ENCODE measurements at regions not wholly inside any gene's neighbourhood (a gene's known extent, or its start where the extent isn't known, plus 50 kb on each side); places are given as distances from the start of the nearest gene placed in this dataset.

DNA sequence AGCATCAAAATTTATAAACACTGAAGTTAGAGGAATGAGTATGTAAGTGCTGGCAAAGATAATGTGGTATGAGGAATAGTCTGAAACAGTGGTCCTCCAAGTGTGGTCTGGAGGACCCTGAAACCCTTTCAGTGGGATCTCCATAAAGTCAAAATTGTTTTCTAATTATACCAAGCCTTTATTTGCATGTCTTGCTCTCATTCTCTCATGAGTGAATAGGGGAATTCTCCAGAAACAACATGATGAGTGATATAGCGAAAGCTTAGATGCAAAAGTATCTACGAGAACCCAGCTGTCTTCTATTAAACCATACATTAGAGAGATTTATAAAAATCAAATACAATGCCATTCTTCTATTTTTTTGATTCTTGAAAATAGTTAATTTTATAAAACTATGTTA lies 145.0 kb upstream of the RAG2 start:
- Histone ChIP-seq H2BK5ac (ENCODE audit: insufficient read length, low read length) (no peak overlapping the region), H2BK20ac (ENCODE audit: low read depth, low read length, poor library complexity, severe bottlenecking) (no peak overlapping the region), H2BK12ac (ENCODE audit: insufficient read length, low read depth, low read length) (no peak overlapping the region), H3K14ac (ENCODE audit: insufficient read depth, low read length) (no peak overlapping the region), H3K23ac (ENCODE audit: insufficient read length, low read depth, low read length) (no peak overlapping the region), H2AK5ac (ENCODE audit: insufficient read length, low read length) (no peak overlapping the region), H2BK120ac (ENCODE audit: low read depth, low read length, poor library complexity, severe bottlenecking) (no peak overlapping the region), H3K27ac (ENCODE audit: insufficient read length, low read depth, low read length) (no peak overlapping the region), H4K5ac (ENCODE audit: insufficient read length, low read depth, low read length) (no peak overlapping the region), H2BK15ac (ENCODE audit: low read depth, low read length) (no peak overlapping the region), H3K9me3 (ENCODE audit: control insufficient read depth, low read depth, low read length) (no peaks in the 10 kb centered on the region), H3T11ph (ENCODE audit: low read length) (no peak overlapping the region), H3K23me2 (ENCODE audit: insufficient read length, low read depth, low read length, poor library complexity, severe bottlenecking) (no peaks in the 10 kb centered on the region), H3K79me2 (ENCODE audit: insufficient read depth, low read length) (no peaks in the 10 kb centered on the region), H3K9ac (ENCODE audit: extremely low read depth, insufficient read length, low read length) (no peak overlapping the region), H3K4me1 (ENCODE audit: insufficient read depth, low read length) (no peaks in the 10 kb centered on the region), H4K8ac (replicated peaks; ENCODE audit: insufficient read length, low read depth, low read length) (no peak overlapping the region), H3K4me2 (ENCODE audit: insufficient read depth, insufficient read length, low read length) (no peak overlapping the region), H3K56ac (ENCODE audit: insufficient read length, low read depth, low read length) (no peak overlapping the region), H3K18ac (ENCODE audit: insufficient read length, low read depth, low read length) (no peak overlapping the region), H3K4ac (ENCODE audit: low read depth, low read length) (no peak overlapping the region), H4K20me1 (ENCODE audit: control insufficient read depth, insufficient read depth, insufficient read length) (no peaks in the 10 kb centered on the region), H2AFZ (ENCODE audit: low read length) (no peak overlapping the region), H3K79me1 (ENCODE audit: insufficient read depth, low read depth, low read length, poor library complexity, severe bottlenecking) (no peaks in the 10 kb centered on the region), H4K91ac (ENCODE audit: insufficient read length, low read depth, low read length) (no peak overlapping the region), H3K27me3 (ENCODE audit: insufficient read depth, low read length) (no peaks in the 10 kb centered on the region)
- Mint-ChIP-seq H3K4me1 (peaks cover 11 to 12% of the 10 kb centered on the region in 2 experiments), H3K9me3 (no peaks in the 10 kb centered on the region), H3K4me3 (no peak overlapping the region), H3K27ac (no peak overlapping the region), H3K36me3 (ENCODE audit: insufficient read depth in 1 of 3, low read depth in 3 of 3) (no peaks in the 10 kb centered on the region), H3K27me3 (ENCODE audit: low read depth) (peaks cover 21% of the 10 kb centered on the region)
- no CpG with 5 or more reads among the region's 2 CpGs for WGBS (ENCODE audit: extremely low coverage, insufficient read length, low lambda C conversion rate)
- TF ChIP-seq, protein P1, sequence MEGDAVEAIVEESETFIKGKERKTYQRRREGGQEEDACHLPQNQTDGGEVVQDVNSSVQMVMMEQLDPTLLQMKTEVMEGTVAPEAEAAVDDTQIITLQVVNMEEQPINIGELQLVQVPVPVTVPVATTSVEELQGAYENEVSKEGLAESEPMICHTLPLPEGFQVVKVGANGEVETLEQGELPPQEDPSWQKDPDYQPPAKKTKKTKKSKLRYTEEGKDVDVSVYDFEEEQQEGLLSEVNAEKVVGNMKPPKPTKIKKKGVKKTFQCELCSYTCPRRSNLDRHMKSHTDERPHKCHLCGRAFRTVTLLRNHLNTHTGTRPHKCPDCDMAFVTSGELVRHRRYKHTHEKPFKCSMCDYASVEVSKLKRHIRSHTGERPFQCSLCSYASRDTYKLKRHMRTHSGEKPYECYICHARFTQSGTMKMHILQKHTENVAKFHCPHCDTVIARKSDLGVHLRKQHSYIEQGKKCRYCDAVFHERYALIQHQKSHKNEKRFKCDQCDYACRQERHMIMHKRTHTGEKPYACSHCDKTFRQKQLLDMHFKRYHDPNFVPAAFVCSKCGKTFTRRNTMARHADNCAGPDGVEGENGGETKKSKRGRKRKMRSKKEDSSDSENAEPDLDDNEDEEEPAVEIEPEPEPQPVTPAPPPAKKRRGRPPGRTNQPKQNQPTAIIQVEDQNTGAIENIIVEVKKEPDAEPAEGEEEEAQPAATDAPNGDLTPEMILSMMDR (conservative IDR thresholded peaks at IDR 0.05) = no peak
- no peak for DNase-seq
